Smooth muscle cell (in vitro differentiated cells): ENCODE measurements at regions not wholly inside any gene's neighbourhood (a gene's known extent, or its start where the extent isn't known, plus 50 kb on each side); places are given as distances from the start of the nearest gene placed in this dataset.

Experiments used
- DNase-seq: peaks from one replicate; lab custom pipeline; 2025; ENCODE audit not compliant: unreplicated experiment; lab: John Stamatoyannopoulos, UW
- H2AFZ ChIP-seq: fragments of 200-600 bp; sonication (generic); 2 replicates; pipeline ENCODE4 v1.6.0; 2016; ENCODE audit warnings: antibody characterized with exemption, low read depth, mild to moderate bottlenecking
- H3F3A ChIP-seq: fragments of 200-600 bp; sonication (generic); 2 replicates; pipeline ENCODE4 v1.6.0; 2017; ENCODE audit warnings: antibody characterized with exemption, low read depth
- H3K27ac ChIP-seq: fragments of 200-600 bp; sonication (generic); 2 replicates; pipeline ENCODE4 v1.5.1; 2016; ENCODE audit warnings: low read depth, mild to moderate bottlenecking
- H3K27me3 ChIP-seq: fragments of 200-600 bp; sonication (generic); 2 replicates; pipeline ENCODE4 v1.6.1; 2016; ENCODE audit warnings: low read depth, mild to moderate bottlenecking
- H3K36me3 ChIP-seq: fragments of 200-600 bp; sonication (generic); 2 replicates; pipeline ENCODE4 v1.5.1; 2016; ENCODE audit warnings: low read depth
- H3K4me1 ChIP-seq: fragments of 200-600 bp; sonication (generic); 2 replicates; pipeline ENCODE4 v1.5.1; 2016; ENCODE audit warnings: low read depth
- H3K4me2 ChIP-seq: fragments of 200-600 bp; sonication (generic); 2 replicates; pipeline ENCODE4 v1.6.0; 2016; ENCODE audit warnings: mild to moderate bottlenecking
- H3K4me3 ChIP-seq: fragments of 200-600 bp; sonication (generic); 2 replicates; pipeline ENCODE4 v1.5.1; 2016; ENCODE audit warnings: mild to moderate bottlenecking
- H3K79me2 ChIP-seq: fragments of 200-600 bp; sonication (generic); 2 replicates; pipeline ENCODE4 v1.6.0; 2016; ENCODE audit warnings: low read depth, mild to moderate bottlenecking
- H3K9ac ChIP-seq: fragments of 200-600 bp; sonication (generic); 2 replicates; pipeline ENCODE4 v1.6.0; 2016; ENCODE audit warnings: low read depth
- H3K9me3 ChIP-seq: fragments of 200-600 bp; sonication (generic); replicated peaks from 2 replicates; pipeline ENCODE4 v1.5.1; 2016; ENCODE audit warnings: low read depth
- H4K20me1 ChIP-seq: fragments of 200-600 bp; sonication (generic); 2 replicates; pipeline ENCODE4 v1.6.0; 2016; ENCODE audit warnings: low read depth
- WGBS: methylation state at CpG from one replicate; pipeline ENCODE4 v1.1.7; 2016; ENCODE audit warnings: low lambda C conversion rate; 5-methylcytosine and 5-hydroxymethylcytosine counted together
- TF ChIP-seq, protein P1 (sequence below): fragments of 200-600 bp; sonication (generic); IDR thresholded peaks from 2 replicates; pipeline ENCODE4 v1.5.1; 2017; ENCODE audit warnings: borderline replicate concordance, mild to moderate bottlenecking, antibody characterized with exemption; ENCODE audit not compliant: insufficient read depth, poor library complexity, severe bottlenecking

- Histone ChIP-seq H2AFZ (no peak overlapping the region), H4K20me1 (no peaks in the 10 kb centered on the region), H3F3A (no peaks in the 10 kb centered on the region), H3K79me2 (no peaks in the 10 kb centered on the region), H3K27ac (no peak overlapping the region), H3K4me1 (no peaks in the 10 kb centered on the region), H3K9ac (no peak overlapping the region), H3K4me3 (no peak overlapping the region), H3K9me3 (no peaks in the 10 kb centered on the region), H3K4me2 (no peak overlapping the region), H3K27me3 (no peaks in the 10 kb centered on the region), H3K36me3 (no peaks in the 10 kb centered on the region)
- no peak for DNase-seq
- TF ChIP-seq, protein P1, sequence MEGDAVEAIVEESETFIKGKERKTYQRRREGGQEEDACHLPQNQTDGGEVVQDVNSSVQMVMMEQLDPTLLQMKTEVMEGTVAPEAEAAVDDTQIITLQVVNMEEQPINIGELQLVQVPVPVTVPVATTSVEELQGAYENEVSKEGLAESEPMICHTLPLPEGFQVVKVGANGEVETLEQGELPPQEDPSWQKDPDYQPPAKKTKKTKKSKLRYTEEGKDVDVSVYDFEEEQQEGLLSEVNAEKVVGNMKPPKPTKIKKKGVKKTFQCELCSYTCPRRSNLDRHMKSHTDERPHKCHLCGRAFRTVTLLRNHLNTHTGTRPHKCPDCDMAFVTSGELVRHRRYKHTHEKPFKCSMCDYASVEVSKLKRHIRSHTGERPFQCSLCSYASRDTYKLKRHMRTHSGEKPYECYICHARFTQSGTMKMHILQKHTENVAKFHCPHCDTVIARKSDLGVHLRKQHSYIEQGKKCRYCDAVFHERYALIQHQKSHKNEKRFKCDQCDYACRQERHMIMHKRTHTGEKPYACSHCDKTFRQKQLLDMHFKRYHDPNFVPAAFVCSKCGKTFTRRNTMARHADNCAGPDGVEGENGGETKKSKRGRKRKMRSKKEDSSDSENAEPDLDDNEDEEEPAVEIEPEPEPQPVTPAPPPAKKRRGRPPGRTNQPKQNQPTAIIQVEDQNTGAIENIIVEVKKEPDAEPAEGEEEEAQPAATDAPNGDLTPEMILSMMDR: no peak
- 86% methylated on average over 2 of the region's 2 CpGs for WGBS
Measured at GRCh38 chr3:176587089-176587488, 610.2 kb downstream of the TBL1XR1 start.

DNA sequence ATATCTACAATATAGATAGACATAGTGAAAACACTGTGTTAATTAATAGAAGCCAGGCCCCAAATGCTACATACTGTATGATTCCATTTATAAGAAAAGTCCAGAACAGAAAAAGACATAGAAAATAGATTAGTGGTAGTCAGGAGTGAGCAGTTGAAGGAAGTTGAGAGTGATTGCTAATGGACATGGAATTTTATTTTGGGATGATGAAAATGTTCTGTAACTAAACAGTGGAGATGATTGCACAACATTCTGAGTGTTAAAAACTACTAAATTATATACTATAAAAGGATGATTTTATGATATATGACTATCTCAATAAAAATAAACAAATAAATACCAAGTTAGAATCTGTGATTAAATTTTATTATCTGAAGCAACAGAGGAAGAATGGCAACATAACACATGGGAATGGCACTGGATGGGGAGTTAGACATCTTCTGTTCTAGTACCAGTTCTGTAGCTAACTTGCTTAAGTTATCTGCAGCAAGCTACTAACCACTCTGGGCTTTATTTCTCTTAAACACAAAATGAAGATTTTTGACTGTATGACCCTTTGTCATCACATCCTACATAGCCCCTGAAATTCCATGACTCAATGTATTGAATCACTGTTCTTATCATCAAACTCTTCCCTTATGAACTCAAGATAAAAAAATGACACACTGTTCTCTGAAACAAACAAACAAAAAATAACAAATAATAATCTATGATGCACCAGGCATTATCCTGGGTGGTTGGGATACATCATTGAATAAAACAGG lies 612.7 kb downstream of the TBL1XR1 start:
- Histone ChIP-seq H3K79me2 (no peaks in the 10 kb centered on the region), H3K4me3 (no peak overlapping the region), H4K20me1 (no peaks in the 10 kb centered on the region), H3K27me3 (no peaks in the 10 kb centered on the region), H3K27ac (no peak overlapping the region), H3F3A (no peaks in the 10 kb centered on the region), H3K9ac (no peak overlapping the region), H3K4me2 (no peak overlapping the region), H3K9me3 (no peaks in the 10 kb centered on the region), H2AFZ (no peak overlapping the region), H3K36me3 (no peaks in the 10 kb centered on the region), H3K4me1 (no peaks in the 10 kb centered on the region)
- TF ChIP-seq, protein P1: no peak
- no peak for DNase-seq

DNA sequence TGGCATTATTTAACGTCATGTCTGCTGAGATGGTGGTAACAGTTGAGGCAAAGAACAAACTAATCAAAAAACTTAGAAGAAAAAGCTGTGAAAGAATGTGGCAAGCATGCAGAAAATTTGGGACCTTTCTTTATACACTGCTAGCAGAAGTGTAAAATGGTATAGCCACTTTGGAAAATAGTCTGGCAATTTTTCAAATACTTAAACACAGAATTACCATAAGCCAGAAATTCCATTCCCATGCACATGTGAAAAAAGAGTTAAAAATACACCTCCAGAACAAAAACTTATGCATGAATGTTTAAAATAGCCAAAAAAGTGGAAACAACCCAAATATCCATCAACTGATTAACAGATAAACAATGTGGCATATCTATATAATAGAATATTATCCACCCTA lies 613.3 kb downstream of the TBL1XR1 start:
- H3K9ac ChIP-seq: no peak overlapping the region
- no peaks in the 10 kb centered on the region for H3K36me3 ChIP-seq
- H3K27me3 ChIP-seq: no peaks in the 10 kb centered on the region
- TF ChIP-seq, protein P1: no peak
- H4K20me1 ChIP-seq: no peaks in the 10 kb centered on the region
- 94% methylated on average over 1 of the region's 1 CpG for WGBS
- no peak overlapping the region for H3K4me3 ChIP-seq
- H2AFZ ChIP-seq: no peak overlapping the region
- H3F3A ChIP-seq: no peaks in the 10 kb centered on the region
- no peaks in the 10 kb centered on the region for H3K79me2 ChIP-seq
- H3K4me2 ChIP-seq: no peak overlapping the region
- H3K9me3 ChIP-seq: no peaks in the 10 kb centered on the region
- H3K27ac ChIP-seq: no peak overlapping the region
- no peak for DNase-seq
- H3K4me1 ChIP-seq: no peaks in the 10 kb centered on the region

- no peaks in the 10 kb centered on the region for H3K4me1 ChIP-seq
- H3K36me3 ChIP-seq: no peaks in the 10 kb centered on the region
- H2AFZ ChIP-seq: no peak overlapping the region
- H3K4me2 ChIP-seq: no peak overlapping the region
- DNase-seq: no peak
- H3K27ac ChIP-seq: no peak overlapping the region
- TF ChIP-seq, protein P1: no peak
- H3K9ac ChIP-seq: no peak overlapping the region
- no peak overlapping the region for H3K4me3 ChIP-seq
- 93% methylated on average over 1 of the region's 1 CpG for WGBS
- no peaks in the 10 kb centered on the region for H3K79me2 ChIP-seq
- no peaks in the 10 kb centered on the region for H3F3A ChIP-seq
- H3K9me3 ChIP-seq: no peaks in the 10 kb centered on the region
- no peaks in the 10 kb centered on the region for H3K27me3 ChIP-seq
- no peaks in the 10 kb centered on the region for H4K20me1 ChIP-seq
Measured at GRCh38 chr3:176581589-176581988, 615.7 kb downstream of the TBL1XR1 start.
